ENCODE measurements at regions not wholly inside any gene's neighbourhood (a gene's known extent, or its start where the extent isn't known, plus 50 kb on each side); places are given as distances from the start of the nearest gene placed in this dataset.

DNA sequence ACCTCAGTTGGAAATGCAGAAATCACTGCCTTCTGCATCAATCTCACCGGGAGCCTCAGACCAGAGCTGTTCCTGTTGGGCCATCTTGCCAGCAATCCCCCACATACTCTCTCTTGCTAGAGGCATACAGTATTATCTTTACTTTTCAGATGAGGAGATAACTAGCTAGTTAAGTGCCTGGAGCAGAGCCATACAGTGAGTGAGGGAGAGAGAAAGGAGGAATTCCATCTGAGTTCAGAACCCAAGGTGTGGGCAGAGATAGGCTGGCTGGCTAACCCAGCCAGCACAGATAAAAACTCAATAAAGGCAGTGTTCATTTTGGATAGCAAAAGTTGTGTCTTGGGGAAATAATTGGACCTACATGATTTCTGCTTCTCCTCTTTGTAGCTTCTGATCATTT lies 268.0 kb upstream of the KIF2A start:
- Histone ChIP-seq H3K4me1 (no peaks in the 10 kb centered on the region), H3K4me3 (no peak overlapping the region), H3K9me3 (no peaks in the 10 kb centered on the region), H3K27me3 (no peaks in the 10 kb centered on the region), H3K27ac (no peak overlapping the region), H3K36me3 (no peaks in the 10 kb centered on the region)
- 79 to 82% methylated on average over 1 of the region's 1 CpG for WGBS, 2 donors
- ATAC-seq (ENCODE audit: low FRiP score in 2 of 2) (no peak), DNase-seq (no peak)
- TF ChIP-seq EP300 (IDR thresholded peaks at IDR 0.05) (no peak), POLR2A (IDR thresholded peaks at IDR 0.05) (no peak), POLR2AphosphoS5 (IDR thresholded peaks at IDR 0.05) (no peak)
- TF ChIP-seq, protein P1, sequence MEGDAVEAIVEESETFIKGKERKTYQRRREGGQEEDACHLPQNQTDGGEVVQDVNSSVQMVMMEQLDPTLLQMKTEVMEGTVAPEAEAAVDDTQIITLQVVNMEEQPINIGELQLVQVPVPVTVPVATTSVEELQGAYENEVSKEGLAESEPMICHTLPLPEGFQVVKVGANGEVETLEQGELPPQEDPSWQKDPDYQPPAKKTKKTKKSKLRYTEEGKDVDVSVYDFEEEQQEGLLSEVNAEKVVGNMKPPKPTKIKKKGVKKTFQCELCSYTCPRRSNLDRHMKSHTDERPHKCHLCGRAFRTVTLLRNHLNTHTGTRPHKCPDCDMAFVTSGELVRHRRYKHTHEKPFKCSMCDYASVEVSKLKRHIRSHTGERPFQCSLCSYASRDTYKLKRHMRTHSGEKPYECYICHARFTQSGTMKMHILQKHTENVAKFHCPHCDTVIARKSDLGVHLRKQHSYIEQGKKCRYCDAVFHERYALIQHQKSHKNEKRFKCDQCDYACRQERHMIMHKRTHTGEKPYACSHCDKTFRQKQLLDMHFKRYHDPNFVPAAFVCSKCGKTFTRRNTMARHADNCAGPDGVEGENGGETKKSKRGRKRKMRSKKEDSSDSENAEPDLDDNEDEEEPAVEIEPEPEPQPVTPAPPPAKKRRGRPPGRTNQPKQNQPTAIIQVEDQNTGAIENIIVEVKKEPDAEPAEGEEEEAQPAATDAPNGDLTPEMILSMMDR (IDR thresholded peaks at IDR 0.05) = no peak

DNA sequence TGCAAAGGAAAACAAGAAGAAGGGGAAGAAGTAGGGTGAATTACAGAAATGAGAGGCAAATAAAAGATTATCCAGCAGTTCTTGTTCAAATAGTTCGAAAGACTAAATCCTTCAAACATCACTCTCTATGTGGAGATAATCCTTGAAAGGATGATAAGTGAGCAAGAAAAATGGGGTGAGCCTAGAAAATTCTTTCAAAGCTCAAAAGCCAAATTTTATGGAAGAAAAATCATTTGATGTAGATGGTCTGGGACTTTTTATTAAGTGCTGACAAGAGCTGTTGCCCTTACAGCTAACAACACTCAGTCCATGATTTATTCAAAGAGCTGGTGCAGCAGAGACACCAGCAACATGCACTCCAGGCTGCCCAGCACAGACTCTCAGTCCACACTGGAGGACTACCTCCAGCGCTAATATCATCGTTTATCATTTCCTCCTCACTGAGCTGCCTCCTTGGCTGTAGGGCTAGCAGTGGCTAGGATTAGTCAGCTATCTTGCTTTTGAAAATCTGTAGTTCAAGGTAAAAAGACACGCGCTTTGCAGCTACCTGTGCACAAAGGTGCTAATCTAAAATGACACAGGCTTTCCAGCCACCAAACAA lies 264.8 kb upstream of the KIF2A start:
- DNase-seq (no peak), ATAC-seq (ENCODE audit: low FRiP score in 2 of 2) (no peak)
- Histone ChIP-seq H3K36me3 (no peaks in the 10 kb centered on the region), H3K4me1 (no peaks in the 10 kb centered on the region), H3K4me3 (no peak overlapping the region), H3K27ac (no peak overlapping the region), H3K27me3 (no peaks in the 10 kb centered on the region), H3K9me3 (no peaks in the 10 kb centered on the region)
- WGBS, 2 donors = 45 to 54% methylated on average over 5 of the region's 5 CpGs
- no peak for TF ChIP-seq EP300 (IDR thresholded peaks at IDR 0.05)
- TF ChIP-seq, protein P1 (IDR thresholded peaks at IDR 0.05) = no peak
- TF ChIP-seq POLR2AphosphoS5 (IDR thresholded peaks at IDR 0.05) = no peak
- TF ChIP-seq POLR2A (IDR thresholded peaks at IDR 0.05) = no peak

DNA sequence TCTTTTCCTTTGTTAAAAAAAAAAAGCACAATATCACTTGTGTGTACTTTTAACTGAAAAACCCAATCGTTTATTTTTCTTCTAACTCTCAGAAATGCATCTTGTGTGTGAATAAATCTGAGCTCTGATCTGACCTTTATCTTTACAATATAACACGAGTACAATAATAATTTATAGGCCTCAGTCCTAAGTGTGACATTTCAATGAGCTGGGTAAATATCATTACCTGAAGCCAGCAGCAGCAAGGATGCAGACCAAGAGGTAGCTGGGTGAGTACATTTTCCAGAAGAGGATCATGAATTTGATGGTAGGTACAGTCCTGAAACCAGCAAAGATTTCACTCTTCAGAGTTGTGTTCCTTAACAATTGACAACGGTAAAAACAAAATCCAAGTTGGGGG lies 264.0 kb upstream of the KIF2A start:
- no peaks in the 10 kb centered on the region for H3K4me1 ChIP-seq
- no peak for ATAC-seq (ENCODE audit: low FRiP score in 2 of 2)
- H3K27ac ChIP-seq = no peak overlapping the region
- 53 to 68% methylated on average over 3 of the region's 3 CpGs for WGBS, 2 donors
- H3K27me3 ChIP-seq = no peaks in the 10 kb centered on the region
- H3K9me3 ChIP-seq = no peaks in the 10 kb centered on the region
- DNase-seq = no peak
- TF ChIP-seq, protein P1 (IDR thresholded peaks at IDR 0.05) = no peak
- TF ChIP-seq EP300 (IDR thresholded peaks at IDR 0.05) = no peak
- TF ChIP-seq POLR2A (IDR thresholded peaks at IDR 0.05) = no peak
- no peak for TF ChIP-seq POLR2AphosphoS5 (IDR thresholded peaks at IDR 0.05)
- H3K36me3 ChIP-seq = no peaks in the 10 kb centered on the region
- no peak overlapping the region for H3K4me3 ChIP-seq

DNA sequence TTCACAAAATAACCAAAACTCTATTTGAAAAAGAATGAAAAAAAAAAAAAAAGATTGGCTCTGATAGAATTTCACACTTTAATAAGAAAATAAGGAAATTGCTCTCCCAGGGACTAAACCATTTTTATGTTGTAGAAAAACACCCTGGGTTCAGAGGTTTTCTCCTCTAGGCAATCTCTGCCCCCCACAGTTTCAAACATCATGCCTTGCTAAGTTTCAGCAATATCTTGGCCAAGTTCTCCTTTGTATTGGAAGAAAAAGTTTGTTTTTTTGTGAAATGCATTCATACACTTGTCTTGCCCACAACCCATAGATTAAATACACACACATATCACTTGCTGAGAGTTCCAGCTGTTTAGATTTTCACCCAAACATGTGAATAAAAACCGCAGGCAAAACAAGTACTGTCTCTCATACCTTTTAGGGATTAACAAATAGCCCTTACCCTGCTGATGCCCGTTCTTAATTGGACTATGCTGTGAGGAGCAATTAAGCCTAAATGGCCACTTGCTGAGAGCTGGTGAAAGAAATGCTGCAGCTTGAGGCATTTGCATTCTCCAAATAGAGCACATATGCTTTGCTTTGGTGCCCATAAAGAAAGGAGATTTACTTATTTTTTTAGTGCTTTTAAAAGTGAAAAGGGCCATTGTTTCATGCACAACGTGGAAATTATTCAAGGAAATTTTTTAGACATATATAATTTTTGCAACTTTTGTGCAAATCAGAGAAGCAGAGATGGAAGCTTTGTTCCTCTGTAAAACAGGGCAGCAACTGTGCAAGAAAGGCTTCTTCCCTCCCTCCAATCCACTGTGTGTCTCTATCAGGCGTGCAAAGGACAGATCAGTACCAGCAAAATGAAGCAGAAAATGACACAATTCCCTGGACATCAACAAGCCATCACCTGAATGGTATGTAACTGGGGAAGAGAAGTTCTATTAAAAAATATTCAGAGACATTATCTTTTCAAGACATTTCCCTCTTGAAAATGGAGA lies 262.4 kb upstream of the KIF2A start:
- no peak for ATAC-seq (ENCODE audit: low FRiP score in 2 of 2)
- H3K27me3 ChIP-seq = no peaks in the 10 kb centered on the region
- no peak overlapping the region for H3K27ac ChIP-seq
- H3K36me3 ChIP-seq = no peaks in the 10 kb centered on the region
- H3K4me3 ChIP-seq = no peak overlapping the region
- 30 to 34% methylated on average over 4 of the region's 4 CpGs for WGBS, 2 donors
- no peak for DNase-seq
- no peaks in the 10 kb centered on the region for H3K4me1 ChIP-seq
- H3K9me3 ChIP-seq = no peaks in the 10 kb centered on the region
- TF ChIP-seq POLR2A (IDR thresholded peaks at IDR 0.05) = no peak
- no peak for TF ChIP-seq EP300 (IDR thresholded peaks at IDR 0.05)
- no peak for TF ChIP-seq POLR2AphosphoS5 (IDR thresholded peaks at IDR 0.05)
- TF ChIP-seq, protein P1 (IDR thresholded peaks at IDR 0.05) = no peak
